MM.1S (cell line): ENCODE measurements at regions not wholly inside any gene's neighbourhood (a gene's known extent, or its start where the extent isn't known, plus 50 kb on each side); places are given as distances from the start of the nearest gene placed in this dataset.

ENCODE experiments used
- CTCF ChIP-seq: fragments of 300-600 bp; sonication (generic); IDR thresholded peaks from 2 replicates; pipeline ENCODE4 v1.5.1; 2016; ENCODE audit warnings: antibody characterized with exemption, low read length, mixed read lengths
- EZH2 ChIP-seq: fragments of 300-600 bp; sonication (generic); optimal IDR thresholded peaks from 2 replicates; pipeline ENCODE3; 2017; ENCODE audit warnings: low read depth, mild to moderate bottlenecking, antibody characterized with exemption, low read length, mixed read lengths
- EZH2phosphoT487 ChIP-seq: fragments of 300-600 bp; sonication (generic); IDR thresholded peaks from 2 replicates; pipeline ENCODE4 v1.6.1; 2018; ENCODE audit warnings: antibody characterized with exemption, low read length

DNA sequence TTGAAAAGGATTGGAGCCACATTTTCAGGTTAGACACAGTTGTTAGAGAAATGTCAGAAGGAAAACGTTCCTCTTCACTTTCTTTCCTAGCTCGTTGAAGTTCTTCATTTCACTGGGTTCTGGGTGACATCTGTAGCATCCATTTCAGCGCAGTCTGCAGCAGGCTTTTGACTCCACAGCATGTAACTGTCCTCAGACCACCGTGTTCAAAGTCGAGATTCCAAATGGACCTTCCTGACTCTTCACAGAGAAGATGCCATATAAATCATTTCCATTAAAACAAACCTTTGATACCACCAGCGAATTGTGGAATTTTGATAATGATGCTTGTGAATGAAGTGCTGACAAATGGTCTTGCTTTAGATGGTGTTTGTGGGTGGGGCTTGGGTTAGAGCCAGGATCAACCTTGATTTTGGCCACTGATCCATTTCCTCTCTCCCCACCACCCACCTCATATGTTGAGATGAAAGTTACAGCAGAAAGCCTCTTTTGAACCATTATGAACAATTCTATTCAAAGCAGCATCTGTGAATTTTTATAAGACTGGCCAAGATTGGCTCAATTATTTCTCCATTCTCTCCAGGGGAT lies 185.3 kb upstream of the PREP start:
- TF ChIP-seq CTCF (no peak), EZH2phosphoT487 (no peak), EZH2 (no peak)
